NCI-H345 treated with DMSO at 0.1 percent for 48 hours (cell line): ENCODE measurements at regions not wholly inside any gene's neighbourhood (a gene's known extent, or its start where the extent isn't known, plus 50 kb on each side); places are given as distances from the start of the nearest gene placed in this dataset.
"Not testable (repeated sequence)": the region's sequence is repeated elsewhere in the genome, so short reads cannot be mapped to it uniquely, and the experiment has no call there.

Experiments used
- DNase-seq: peaks from one replicate; lab custom pipeline; 2025; ENCODE audit not compliant: unreplicated experiment; lab: John Stamatoyannopoulos, UW

GRCh38 chr11:38924644-38925043 lies 2326.6 kb upstream of the RAG2 start:
- no peak for DNase-seq

GRCh38 chr11:38900211-38900610 lies 2302.2 kb upstream of the RAG2 start:
- no peak for DNase-seq

GRCh38 chr11:38894201-38894600 lies 2296.2 kb upstream of the RAG2 start:
- not testable (repeated sequence) for DNase-seq

GRCh38 chr11:38884145-38884865 lies 2286.3 kb upstream of the RAG2 start:
- no peak for DNase-seq

GRCh38 chr11:38867338-38867737 lies 2269.3 kb upstream of the RAG2 start:
- no peak for DNase-seq

- DNase-seq, result no peak
These were observed 2267.9 kb upstream of the RAG2 start for GRCh38 chr11:38865922-38866321.

- no peak for DNase-seq
These were observed 2245.0 kb upstream of the RAG2 start for GRCh38 chr11:38842991-38843390.

GRCh38 chr11:38839071-38839470 lies 2241.0 kb upstream of the RAG2 start:
- no peak for DNase-seq

- no peak for DNase-seq
These were observed 2237.9 kb upstream of the RAG2 start for GRCh38 chr11:38835966-38836365.

GRCh38 chr11:38824573-38824972 lies 2226.5 kb upstream of the RAG2 start:
- DNase-seq, result no peak

GRCh38 chr11:38821786-38822185 lies 2223.8 kb upstream of the RAG2 start:
- DNase-seq, result not testable (repeated sequence)

GRCh38 chr11:38819981-38820380 lies 2221.9 kb upstream of the RAG2 start:
- no peak for DNase-seq

GRCh38 chr11:38818720-38819119 lies 2220.7 kb upstream of the RAG2 start:
- DNase-seq, result no peak

GRCh38 chr11:38814670-38815069 lies 2216.6 kb upstream of the RAG2 start:
- no peak for DNase-seq

GRCh38 chr11:38809521-38809920 lies 2211.5 kb upstream of the RAG2 start:
- no peak for DNase-seq

- DNase-seq, result no peak
These were observed 2198.2 kb upstream of the RAG2 start for GRCh38 chr11:38796281-38796680.

- DNase-seq, result no peak
These were observed 2197.0 kb upstream of the RAG2 start for GRCh38 chr11:38795027-38795426.

- peak; percentile 33 for DNase-seq
These were observed 2193.4 kb upstream of the RAG2 start for GRCh38 chr11:38791346-38791961.

GRCh38 chr11:38788561-38788960 lies 2190.5 kb upstream of the RAG2 start:
- no peak for DNase-seq

GRCh38 chr11:38784164-38784563 lies 2186.1 kb upstream of the RAG2 start:
- DNase-seq, result no peak

GRCh38 chr11:38766796-38767195 lies 2168.8 kb upstream of the RAG2 start:
- DNase-seq, result no peak

GRCh38 chr11:38759394-38759793 lies 2161.4 kb upstream of the RAG2 start:
- DNase-seq, result no peak

- no peak for DNase-seq
These were observed 2158.5 kb upstream of the RAG2 start for GRCh38 chr11:38756537-38756936.
